GM12878 (cell line): ENCODE measurements at regions not wholly inside any gene's neighbourhood (a gene's known extent, or its start where the extent isn't known, plus 50 kb on each side); places are given as distances from the start of the nearest gene placed in this dataset.

Experiments
- CEBPB ChIP-seq, 2 experiments: fragments of 150-350 bp in 1 of 2; IDR thresholded peaks; 2 replicates each; pipeline ENCODE4 v1.6.1; 2012 to 2014; ENCODE audit warnings: low read depth in 2 of 2, low read length in 2 of 2, borderline replicate concordance in 1 of 2, inconsistent platforms in 1 of 2
- CREB1 ChIP-seq: IDR thresholded peaks from 2 replicates; pipeline ENCODE4 v1.6.1; 2012; ENCODE audit warnings: low read depth, mild to moderate bottlenecking, inconsistent platforms
- NR2C2 ChIP-seq: IDR thresholded peaks from 2 replicates; pipeline ENCODE4 v1.6.1; 2011; ENCODE audit warnings: borderline replicate concordance, low read depth; ENCODE audit not compliant: control insufficient read depth, insufficient read length
- POLR2A ChIP-seq: IDR thresholded peaks from 2 replicates; pipeline ENCODE4 v1.6.1; 2011; ENCODE audit warnings: low read depth, mild to moderate bottlenecking, low read length
- POLR2AphosphoS2 ChIP-seq: IDR thresholded peaks from 2 replicates; pipeline ENCODE4 v1.6.1; 2011; ENCODE audit warnings: low read depth, mild to moderate bottlenecking, low read length, improper control_type of control experiment, moderate library complexity
- SMC3 ChIP-seq: IDR thresholded peaks from 2 replicates; pipeline ENCODE4 v1.6.1; 2011; ENCODE audit warnings: low read length, improper control_type of control experiment, borderline replicate concordance
- SPI1 ChIP-seq: IDR thresholded peaks from 2 replicates; pipeline ENCODE4 v1.6.1; 2011; ENCODE audit warnings: low read depth, mild to moderate bottlenecking, low read length, moderate library complexity, borderline replicate concordance; ENCODE audit not compliant: insufficient read depth
- SUPT20H ChIP-seq: IDR thresholded peaks from 2 replicates; pipeline ENCODE4 v1.6.1; 2011; ENCODE audit warnings: low read depth, mild to moderate bottlenecking, low read length, moderate library complexity, borderline replicate concordance; ENCODE audit not compliant: control insufficient read depth
- TF ChIP-seq, protein P1 (sequence below), 3 experiments: IDR thresholded peaks in 2 of 3; conservative IDR thresholded peaks in 1 of 3; 2 replicates each; pipeline ENCODE4 v1.5.1; 2011; ENCODE audit warnings: low read depth in 3 of 3, low read length in 3 of 3, mild to moderate bottlenecking in 3 of 3, control low read depth in 2 of 3, moderate library complexity in 2 of 3, inconsistent platforms in 1 of 3, mixed read lengths in 1 of 3; ENCODE audit not compliant: control insufficient read depth in 2 of 3, insufficient read depth in 1 of 3; ENCODE audit errors: extremely low read depth in 1 of 3

DNA sequence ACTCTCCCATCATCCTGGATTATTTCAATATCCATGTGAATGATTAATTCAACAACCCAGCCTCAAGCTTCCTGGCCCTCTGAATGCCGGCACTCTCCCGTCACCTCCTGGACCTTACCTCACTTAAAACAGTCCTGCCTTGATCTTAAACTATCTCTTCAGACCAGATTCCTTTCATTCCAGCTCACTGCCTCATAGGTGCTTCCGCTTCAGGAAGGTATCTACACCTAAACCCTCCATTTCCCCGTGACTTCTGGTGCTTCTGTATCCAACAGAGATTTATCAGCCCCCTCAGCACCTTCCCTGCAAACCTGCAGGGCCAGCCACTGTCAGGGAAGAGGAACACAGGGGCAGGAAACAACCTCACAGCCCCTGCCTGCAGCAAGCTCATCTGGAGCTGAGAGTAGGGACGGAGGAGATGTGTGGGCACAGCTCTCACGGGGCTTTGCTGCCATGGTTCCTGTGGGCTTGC lies 98.9 kb upstream of the TJP1 start:
- TF ChIP-seq CREB1: no peak
- TF ChIP-seq, protein P1, sequence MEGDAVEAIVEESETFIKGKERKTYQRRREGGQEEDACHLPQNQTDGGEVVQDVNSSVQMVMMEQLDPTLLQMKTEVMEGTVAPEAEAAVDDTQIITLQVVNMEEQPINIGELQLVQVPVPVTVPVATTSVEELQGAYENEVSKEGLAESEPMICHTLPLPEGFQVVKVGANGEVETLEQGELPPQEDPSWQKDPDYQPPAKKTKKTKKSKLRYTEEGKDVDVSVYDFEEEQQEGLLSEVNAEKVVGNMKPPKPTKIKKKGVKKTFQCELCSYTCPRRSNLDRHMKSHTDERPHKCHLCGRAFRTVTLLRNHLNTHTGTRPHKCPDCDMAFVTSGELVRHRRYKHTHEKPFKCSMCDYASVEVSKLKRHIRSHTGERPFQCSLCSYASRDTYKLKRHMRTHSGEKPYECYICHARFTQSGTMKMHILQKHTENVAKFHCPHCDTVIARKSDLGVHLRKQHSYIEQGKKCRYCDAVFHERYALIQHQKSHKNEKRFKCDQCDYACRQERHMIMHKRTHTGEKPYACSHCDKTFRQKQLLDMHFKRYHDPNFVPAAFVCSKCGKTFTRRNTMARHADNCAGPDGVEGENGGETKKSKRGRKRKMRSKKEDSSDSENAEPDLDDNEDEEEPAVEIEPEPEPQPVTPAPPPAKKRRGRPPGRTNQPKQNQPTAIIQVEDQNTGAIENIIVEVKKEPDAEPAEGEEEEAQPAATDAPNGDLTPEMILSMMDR (IDR thresholded peaks at IDR 0.05 in 2 of 3, conservative IDR thresholded peaks at IDR 0.05 in 1 of 3; ENCODE audit: control insufficient read depth in 2 of 3, extremely low read depth in 1 of 3, insufficient read depth in 1 of 3, low read depth in 3 of 3, low read length in 3 of 3): no peak
- TF ChIP-seq SPI1: no peak
- no peak for TF ChIP-seq NR2C2
- TF ChIP-seq CEBPB (IDR thresholded peaks at IDR 0.05; ENCODE audit: borderline replicate concordance in 1 of 2, low read depth in 2 of 2, low read length in 2 of 2): no peak
- no peak for TF ChIP-seq POLR2A
- no peak for TF ChIP-seq SMC3
- no peak for TF ChIP-seq POLR2AphosphoS2
- TF ChIP-seq SUPT20H: no peak
